ENCODE measurements at regions not wholly inside any gene's neighbourhood (a gene's known extent, or its start where the extent isn't known, plus 50 kb on each side); places are given as distances from the start of the nearest gene placed in this dataset.
"Not testable (repeated sequence)": the region's sequence is repeated elsewhere in the genome, so short reads cannot be mapped to it uniquely, and the experiment has no call there.

DNA sequence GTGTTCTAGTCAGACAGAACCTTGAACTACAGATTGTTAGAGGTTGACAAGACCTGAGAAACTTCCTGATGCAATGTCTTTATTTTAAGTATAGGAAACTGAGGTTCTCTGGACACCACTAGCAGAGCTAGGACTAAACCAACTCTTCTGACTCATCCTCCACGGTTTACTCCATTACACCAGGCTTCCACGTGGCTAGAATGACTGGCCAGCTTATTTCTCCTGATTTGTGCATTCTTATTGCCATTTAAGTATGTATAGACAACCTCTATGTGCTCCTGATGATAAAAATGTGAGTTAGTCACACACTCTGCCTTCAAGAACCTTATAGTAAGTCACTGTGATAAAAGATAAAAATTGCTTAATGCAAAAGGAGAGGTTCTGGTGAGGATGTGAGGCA, 182.7 kb downstream of the MEX3B start:
- no peak for DNase-seq

- DNase-seq = no peak
Measured at GRCh38 chr15:81859737-81860516, 185.9 kb downstream of the MEX3B start.

GRCh38 chr15:81858586-81858985, 187.2 kb downstream of the MEX3B start:
- no peak for DNase-seq

DNA sequence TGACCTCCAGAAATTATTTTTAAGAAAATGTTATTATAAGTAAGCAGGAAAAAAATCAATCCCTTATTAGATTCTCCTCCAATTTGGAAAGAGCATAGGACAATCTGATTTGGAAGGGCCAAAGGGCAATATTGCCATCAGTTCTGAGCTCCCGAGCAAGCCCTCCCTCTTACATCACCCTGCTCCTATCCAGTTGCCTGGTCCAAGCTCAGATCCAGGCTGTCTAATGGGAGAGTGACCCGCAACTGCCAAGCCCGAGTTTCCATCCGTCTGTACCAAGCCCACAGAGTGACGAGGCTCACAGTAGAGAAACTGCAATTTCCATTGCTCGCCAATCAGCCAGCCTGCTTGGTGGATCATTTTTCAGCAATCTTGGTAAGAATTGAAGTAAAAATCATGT, 187.7 kb downstream of the MEX3B start:
- no peak for DNase-seq

- no peak for DNase-seq
Measured at GRCh38 chr15:81856634-81857026, 189.2 kb downstream of the MEX3B start.

DNA sequence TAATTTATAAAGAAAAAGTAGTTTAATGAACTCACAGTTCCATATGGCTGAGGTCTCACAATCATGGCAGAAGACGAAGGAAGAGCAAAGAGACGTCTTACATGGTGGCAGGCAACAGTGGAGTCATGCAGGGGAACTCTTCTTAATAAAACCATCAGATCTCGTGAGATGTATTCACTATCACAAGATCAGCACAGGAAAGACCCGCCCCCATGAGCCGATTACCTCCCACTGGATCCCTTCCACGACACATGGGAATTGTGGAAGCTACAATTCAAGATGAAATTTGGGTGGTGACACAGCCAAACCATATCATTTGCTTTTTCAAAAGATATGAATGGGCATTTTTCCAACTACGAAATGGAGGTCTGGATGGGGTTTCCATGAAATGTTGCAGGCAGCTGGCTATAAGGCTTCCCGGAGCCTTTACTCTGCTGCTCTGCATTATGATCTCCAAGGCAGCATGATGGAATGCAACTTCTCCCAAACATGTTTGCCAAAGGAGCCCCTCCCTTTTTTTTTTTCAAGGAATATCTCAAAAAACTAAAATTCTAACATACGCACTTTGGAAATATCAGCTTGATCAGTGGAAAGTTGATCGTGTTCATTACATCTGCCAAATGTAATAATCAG, 189.7 kb downstream of the MEX3B start:
- DNase-seq = no peak

GRCh38 chr15:81853150-81853748, 192.6 kb downstream of the MEX3B start:
- DNase-seq = no peak

DNA sequence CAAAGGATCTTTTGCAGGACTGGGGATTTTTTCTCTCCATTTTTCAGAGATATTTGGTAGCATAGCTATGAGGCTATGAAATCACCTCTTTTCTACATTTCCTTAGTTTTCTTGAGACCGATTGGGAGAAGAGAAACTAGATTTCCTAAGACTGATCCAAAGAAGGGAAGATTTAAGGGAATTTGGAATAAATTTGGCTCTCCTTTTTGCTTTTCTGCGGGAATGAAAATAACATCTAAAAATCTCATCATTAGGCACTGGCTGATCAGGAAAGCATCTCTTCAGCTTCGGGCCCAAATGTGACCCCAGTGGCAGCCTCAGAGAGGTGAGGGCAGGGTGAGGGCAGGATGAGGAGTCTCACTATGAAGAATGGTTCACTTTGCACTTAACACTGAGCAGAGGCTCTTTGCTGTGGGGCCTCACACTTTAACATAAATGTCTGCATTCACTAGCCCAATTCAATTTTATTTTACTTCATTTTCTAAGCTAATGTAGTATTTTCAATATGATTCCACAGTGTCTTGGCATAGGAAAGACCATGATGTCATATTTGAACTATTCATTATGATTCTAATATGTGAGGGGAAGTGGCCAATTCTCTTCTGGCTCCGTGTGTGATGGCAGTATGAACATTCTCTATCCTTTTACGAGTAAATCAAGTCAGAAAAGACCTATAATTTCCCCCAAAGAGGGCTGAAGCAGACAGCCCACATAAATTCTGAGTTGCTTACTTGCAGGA, 193.2 kb downstream of the MEX3B start:
- DNase-seq = no peak

DNA sequence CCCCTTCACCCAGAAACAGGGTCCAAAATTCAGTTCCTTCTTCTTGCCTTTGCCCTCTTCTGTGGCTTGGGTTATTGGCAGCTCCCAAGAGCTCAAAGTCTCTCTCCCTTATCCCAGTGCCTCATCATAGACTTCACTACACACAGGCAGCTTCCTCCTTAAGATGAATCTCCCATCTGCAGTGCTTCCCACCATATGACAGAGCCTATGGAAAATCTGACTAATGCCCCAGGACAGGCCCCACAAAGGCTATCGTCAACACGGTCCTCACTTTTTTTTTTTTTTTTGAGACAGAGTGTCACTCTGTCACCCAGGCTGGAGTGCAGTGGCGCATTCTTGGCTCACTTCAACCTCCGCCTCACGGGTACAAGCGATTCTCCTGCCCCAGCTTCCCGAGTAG, 194.1 kb downstream of the MEX3B start:
- DNase-seq = no peak

- DNase-seq = no peak
Measured at GRCh38 chr15:81851325-81851724, 194.5 kb downstream of the MEX3B start.

- no peak for DNase-seq
Measured at GRCh38 chr15:81849289-81849688, 196.5 kb downstream of the MEX3B start.

GRCh38 chr15:81848701-81849100, 197.1 kb downstream of the MEX3B start:
- no peak for DNase-seq

DNA sequence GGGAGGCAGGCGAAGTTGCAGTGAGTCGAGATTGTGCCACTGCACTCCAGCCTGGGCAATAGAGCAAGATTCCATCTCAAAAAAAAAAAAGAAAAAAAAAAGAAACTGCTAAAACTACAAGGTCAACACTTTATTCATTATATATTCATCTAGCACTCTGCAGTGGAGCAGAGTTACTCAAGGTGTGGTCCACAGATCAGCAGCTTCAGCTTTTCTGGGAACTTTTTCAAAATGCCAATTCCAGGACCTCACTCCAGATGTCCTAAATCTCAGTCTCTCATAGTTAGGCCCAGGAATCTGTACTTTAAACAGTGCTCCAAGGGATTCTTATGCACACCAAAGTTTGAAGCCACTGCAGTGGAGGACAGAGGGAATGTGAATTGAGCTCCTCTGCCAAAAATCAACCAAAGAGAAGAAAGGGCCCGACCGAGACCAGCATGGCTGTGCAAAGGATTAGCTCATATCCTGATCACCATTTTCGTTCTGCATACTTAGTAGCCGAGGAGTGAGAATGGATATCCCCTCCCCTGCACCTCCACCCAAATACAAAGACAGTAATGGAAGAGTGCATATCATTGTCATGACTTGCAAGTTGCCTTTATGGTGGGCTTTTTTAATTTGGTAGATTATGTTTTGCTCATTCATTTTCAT, 201.9 kb downstream of the MEX3B start:
- no peak for DNase-seq

DNA sequence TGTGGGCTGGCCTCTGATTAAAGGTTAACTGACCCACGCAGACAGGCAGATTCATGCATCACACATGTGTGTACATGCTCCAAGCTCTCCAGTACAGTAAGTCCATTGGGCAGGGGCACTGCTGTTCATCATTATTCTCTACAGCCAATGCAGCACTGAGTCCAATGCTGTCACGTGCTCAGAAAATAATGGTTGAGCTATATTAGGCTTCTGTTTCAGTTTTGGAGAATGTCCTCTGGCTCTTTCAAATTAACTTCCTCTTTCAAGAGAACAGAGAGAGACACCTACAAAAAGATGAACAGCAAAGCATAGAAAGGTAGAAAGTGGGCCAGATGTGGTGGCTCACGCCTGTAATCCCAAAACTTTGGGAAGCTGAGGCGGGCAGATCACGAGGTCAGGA, 202.6 kb downstream of the MEX3B start:
- no peak for DNase-seq

DNA sequence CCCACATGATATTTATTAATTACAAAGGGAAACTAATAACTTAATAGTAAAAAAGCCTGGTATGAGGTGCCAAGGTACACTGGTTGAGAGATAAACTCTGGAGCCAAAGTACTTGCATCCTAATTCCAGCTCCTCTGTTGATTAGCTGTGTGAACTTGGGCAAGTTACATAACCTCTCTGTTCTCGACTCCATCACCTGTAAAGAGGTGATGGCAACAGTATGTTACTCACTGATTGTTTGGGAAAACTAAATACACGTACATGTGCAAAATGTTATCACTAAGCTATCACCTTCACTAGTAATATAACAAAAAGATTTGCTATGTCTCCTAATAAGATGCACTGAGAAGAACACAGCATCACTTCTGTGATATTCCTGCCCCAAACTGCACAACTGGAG, 206.4 kb downstream of the MEX3B start:
- no peak for DNase-seq

GRCh38 chr15:81835731-81836130, 210.1 kb downstream of the MEX3B start:
- DNase-seq = no peak

DNA sequence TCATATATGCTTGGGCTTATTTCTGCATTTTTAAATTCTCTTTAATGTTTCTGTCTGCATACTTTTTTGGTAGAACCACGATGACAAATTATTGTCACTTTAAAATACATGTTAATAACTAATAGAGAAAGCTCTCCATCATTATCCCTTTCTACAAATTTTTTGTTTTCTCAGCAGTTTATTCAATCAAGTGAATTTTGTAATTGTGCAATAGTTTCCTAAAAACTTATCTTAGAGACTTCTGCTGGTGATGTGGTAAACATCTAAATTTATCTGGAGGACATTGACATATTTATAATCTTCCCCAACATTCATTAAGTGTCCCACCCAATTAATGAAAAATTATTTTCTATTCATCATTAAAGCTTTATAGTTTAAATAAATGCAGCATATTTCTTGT, 215.3 kb downstream of the MEX3B start:
- DNase-seq = no peak

- DNase-seq = no peak
Measured at GRCh38 chr15:81829918-81830317, 215.9 kb downstream of the MEX3B start.

- DNase-seq = no peak
Measured at GRCh38 chr15:81828135-81828534, 217.7 kb downstream of the MEX3B start.

GRCh38 chr15:81825136-81825535, 220.7 kb downstream of the MEX3B start:
- DNase-seq = no peak

- DNase-seq = not testable (repeated sequence)
Measured at GRCh38 chr15:81822587-81822986, 223.2 kb downstream of the MEX3B start.

DNA sequence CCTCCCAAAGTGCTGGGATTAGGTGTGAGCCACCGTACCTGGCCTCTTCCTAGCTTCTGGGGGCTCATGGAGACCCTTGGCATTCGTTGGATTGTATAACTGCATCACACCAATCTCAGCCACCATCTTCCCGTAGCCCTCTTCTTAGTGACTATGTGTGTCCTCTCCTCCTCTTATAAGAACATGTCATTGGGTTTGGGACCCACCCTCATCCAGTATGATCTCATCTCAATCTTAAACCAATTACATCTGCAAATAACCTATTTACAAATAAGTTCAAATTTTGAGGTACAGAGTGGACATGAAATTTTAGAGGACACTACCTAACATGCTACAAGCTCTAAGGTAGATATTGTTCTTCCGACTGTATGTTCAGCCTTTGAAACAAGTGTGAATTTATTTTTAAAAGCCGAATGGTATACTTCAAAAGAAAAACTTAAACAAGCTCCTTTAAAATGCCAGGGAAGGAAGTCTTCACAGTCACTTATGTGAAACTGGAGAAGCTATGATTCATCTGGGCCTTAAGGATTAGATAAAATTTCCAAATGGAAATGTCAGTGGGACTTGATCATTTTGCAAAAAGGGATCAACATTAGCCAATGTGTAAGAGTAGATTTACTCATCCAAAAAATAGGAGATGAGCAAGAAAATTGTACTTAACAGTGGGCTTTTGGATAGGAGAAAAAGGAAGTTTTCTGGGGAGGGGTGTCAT, 225.7 kb downstream of the MEX3B start:
- no peak for DNase-seq
